ENCODE measurements at regions not wholly inside any gene's neighbourhood (a gene's known extent, or its start where the extent isn't known, plus 50 kb on each side); places are given as distances from the start of the nearest gene placed in this dataset.

- Histone ChIP-seq H3K36me3 (ENCODE audit: control insufficient read depth, insufficient read depth, low read length) (no peaks in the 10 kb centered on the region), H3K9me3 (no peaks in the 10 kb centered on the region), H3K4me3 (ENCODE audit: low read depth, low read length) (no peak overlapping the region), H3K4me1 (no peaks in the 10 kb centered on the region), H3K27me3 (replicated peaks; ENCODE audit: control insufficient read depth, insufficient read depth, low read length) (no peaks in the 10 kb centered on the region)
- intact Hi-C loops (cut with micrococcal nuclease; ENCODE audit: unreplicated experiment): no loop called here
- Mint-ChIP-seq H3K4me3 (ENCODE audit: unreplicated experiment) (no peak overlapping the region), H3K36me3 (ENCODE audit: insufficient read depth, unreplicated experiment) (no peaks in the 10 kb centered on the region), H3K27ac (ENCODE audit: unreplicated experiment) (no peak overlapping the region), H3K4me1 (ENCODE audit: low read depth, unreplicated experiment) (no peaks in the 10 kb centered on the region), H3K9me3 (ENCODE audit: unreplicated experiment) (no peaks in the 10 kb centered on the region), H3K27me3 (ENCODE audit: insufficient read depth, unreplicated experiment) (no peaks in the 10 kb centered on the region)
- ChIA-PET POLR2A (no interaction called here), CTCF (no interaction called here)
- no peak for TF ChIP-seq CTCF (IDR thresholded peaks at IDR 0.05; ENCODE audit: insufficient read depth in 1 of 2, low read depth in 1 of 2, low read length in 1 of 2, severe bottlenecking in 1 of 2, unreplicated experiment in 1 of 2)
- DNase-seq: no peak
- BruUV-seq (replicated peaks): no TSS peak
Measured at GRCh38 chr4:115366390-115366789, 253.0 kb upstream of the NDST4 start.

DNA sequence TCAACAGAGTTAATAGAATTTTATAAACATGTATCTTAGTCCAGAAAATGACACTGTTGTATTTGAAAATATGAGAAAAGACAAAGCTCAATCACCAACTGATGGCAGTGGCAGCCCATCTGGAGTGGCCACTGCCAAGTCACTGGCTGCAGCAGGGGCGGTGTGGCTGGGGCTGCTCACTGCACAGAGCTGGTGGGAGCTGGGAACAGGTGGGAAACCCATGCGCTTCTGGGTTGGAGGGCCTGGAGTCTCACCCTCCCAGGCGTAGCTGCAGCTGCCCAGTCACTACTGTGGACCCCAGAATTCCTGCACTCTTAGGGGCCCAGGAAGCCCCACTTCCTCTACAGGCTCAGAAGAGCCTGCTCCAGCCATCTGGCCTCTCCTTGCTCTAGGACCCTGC lies 251.8 kb upstream of the NDST4 start:
- intact Hi-C loops (cut with micrococcal nuclease; ENCODE audit: unreplicated experiment): no loop called here
- no peak for TF ChIP-seq CTCF (IDR thresholded peaks at IDR 0.05; ENCODE audit: insufficient read depth in 1 of 2, low read depth in 1 of 2, low read length in 1 of 2, severe bottlenecking in 1 of 2, unreplicated experiment in 1 of 2)
- no peaks in the 10 kb centered on the region for H3K4me1 Mint-ChIP-seq (ENCODE audit: low read depth, unreplicated experiment)
- DNase-seq: no peak
- Histone ChIP-seq H3K27me3 (replicated peaks; ENCODE audit: control insufficient read depth, insufficient read depth, low read length) (no peaks in the 10 kb centered on the region), H3K9me3 (no peaks in the 10 kb centered on the region), H3K4me3 (ENCODE audit: low read depth, low read length) (no peak overlapping the region), H3K4me1 (no peaks in the 10 kb centered on the region), H3K36me3 (ENCODE audit: control insufficient read depth, insufficient read depth, low read length) (no peaks in the 10 kb centered on the region)
- POLR2A ChIA-PET: no interaction called here
- H3K27me3 Mint-ChIP-seq (ENCODE audit: insufficient read depth, unreplicated experiment): no peaks in the 10 kb centered on the region
- H3K36me3 Mint-ChIP-seq (ENCODE audit: insufficient read depth, unreplicated experiment): no peaks in the 10 kb centered on the region
- H3K4me3 Mint-ChIP-seq (ENCODE audit: unreplicated experiment): no peak overlapping the region
- H3K27ac Mint-ChIP-seq (ENCODE audit: unreplicated experiment): no peak overlapping the region
- CTCF ChIA-PET: no interaction called here
- no peaks in the 10 kb centered on the region for H3K9me3 Mint-ChIP-seq (ENCODE audit: unreplicated experiment)
- BruUV-seq (replicated peaks): no TSS peak

GRCh38 chr4:115361781-115362180 lies 248.4 kb upstream of the NDST4 start:
- Histone ChIP-seq H3K4me1 (no peaks in the 10 kb centered on the region), H3K9me3 (no peaks in the 10 kb centered on the region), H3K36me3 (ENCODE audit: control insufficient read depth, insufficient read depth, low read length) (no peaks in the 10 kb centered on the region), H3K4me3 (ENCODE audit: low read depth, low read length) (no peak overlapping the region), H3K27me3 (replicated peaks; ENCODE audit: control insufficient read depth, insufficient read depth, low read length) (no peaks in the 10 kb centered on the region)
- no peak for DNase-seq
- intact Hi-C loops (cut with micrococcal nuclease; ENCODE audit: unreplicated experiment): no loop called here
- no TSS peak for BruUV-seq (replicated peaks)
- H3K4me3 Mint-ChIP-seq (ENCODE audit: unreplicated experiment): no peak overlapping the region
- no peak for TF ChIP-seq CTCF (IDR thresholded peaks at IDR 0.05; ENCODE audit: insufficient read depth in 1 of 2, low read depth in 1 of 2, low read length in 1 of 2, severe bottlenecking in 1 of 2, unreplicated experiment in 1 of 2)
- H3K36me3 Mint-ChIP-seq (ENCODE audit: insufficient read depth, unreplicated experiment): no peaks in the 10 kb centered on the region
- no peak overlapping the region for H3K27ac Mint-ChIP-seq (ENCODE audit: unreplicated experiment)
- H3K9me3 Mint-ChIP-seq (ENCODE audit: unreplicated experiment): no peaks in the 10 kb centered on the region
- CTCF ChIA-PET: no interaction called here
- POLR2A ChIA-PET: no interaction called here
- H3K27me3 Mint-ChIP-seq (ENCODE audit: insufficient read depth, unreplicated experiment): no peaks in the 10 kb centered on the region
- no peaks in the 10 kb centered on the region for H3K4me1 Mint-ChIP-seq (ENCODE audit: low read depth, unreplicated experiment)
